HG03460 (cell line): ENCODE measurements at regions not wholly inside any gene's neighbourhood (a gene's known extent, or its start where the extent isn't known, plus 50 kb on each side); places are given as distances from the start of the nearest gene placed in this dataset.

ENCODE experiments used
- ATAC-seq: cut with Tn5 transposase; IDR thresholded peaks from one replicate; pipeline ENCODE4 v1.9.1; 2021; ENCODE audit not compliant: unreplicated experiment

- ATAC-seq: no peak
Measured at GRCh38 chr2:43129676-43130547, 96.5 kb downstream of the ZFP36L2 start.

GRCh38 chr2:43128559-43128955, 97.8 kb downstream of the ZFP36L2 start:
- no peak for ATAC-seq

- no peak for ATAC-seq
Measured at GRCh38 chr2:43127941-43128558, 98.4 kb downstream of the ZFP36L2 start.

GRCh38 chr2:43127208-43127940, 99.0 kb downstream of the ZFP36L2 start:
- no peak for ATAC-seq

GRCh38 chr2:43126817-43127207, 99.6 kb downstream of the ZFP36L2 start:
- ATAC-seq: no peak

GRCh38 chr2:43125090-43125998, 101.1 kb downstream of the ZFP36L2 start:
- no peak for ATAC-seq

GRCh38 chr2:43124687-43125057, 101.7 kb downstream of the ZFP36L2 start:
- no peak for ATAC-seq

- no peak for ATAC-seq
Measured at GRCh38 chr2:43123981-43124686, 102.3 kb downstream of the ZFP36L2 start.

- ATAC-seq: no peak
Measured at GRCh38 chr2:43123486-43123885, 102.9 kb downstream of the ZFP36L2 start.

GRCh38 chr2:43123028-43123427, 103.4 kb downstream of the ZFP36L2 start:
- ATAC-seq: no peak

- ATAC-seq: no peak
Measured at GRCh38 chr2:43121580-43122314, 104.7 kb downstream of the ZFP36L2 start.

- no peak for ATAC-seq
Measured at GRCh38 chr2:43119303-43119702, 107.1 kb downstream of the ZFP36L2 start.

GRCh38 chr2:43117521-43118143, 108.8 kb downstream of the ZFP36L2 start:
- no peak for ATAC-seq

- no peak for ATAC-seq
Measured at GRCh38 chr2:43116988-43117387, 109.4 kb downstream of the ZFP36L2 start.

GRCh38 chr2:43115881-43116280, 110.5 kb downstream of the ZFP36L2 start:
- ATAC-seq: no peak

GRCh38 chr2:43114210-43114609, 112.2 kb downstream of the ZFP36L2 start:
- no peak for ATAC-seq

- ATAC-seq: no peak
Measured at GRCh38 chr2:43111788-43112554, 114.4 kb downstream of the ZFP36L2 start.

- ATAC-seq: no peak
Measured at GRCh38 chr2:43110442-43110871, 115.9 kb downstream of the ZFP36L2 start.
